Spleen (tissue), 7 donors: ENCODE measurements at regions not wholly inside any gene's neighbourhood (a gene's known extent, or its start where the extent isn't known, plus 50 kb on each side); places are given as distances from the start of the nearest gene placed in this dataset.

Experiments used
- CTCF ChIP-seq, 11 experiments: fragments of 200-600 bp in 7 of 11; fragments of 450-650 bp in 4 of 11; sonication (generic) in 4 of 11; IDR thresholded peaks in 8 of 11; conservative IDR thresholded peaks in 3 of 11; 1 replicate in 7 of 11; 2 replicates in 4 of 11; pipeline versions ENCODE4 v1.4.0 to v1.8.0; 2016 to 2021; ENCODE audit warnings: antibody characterized with exemption in 11 of 11, inconsistent platforms in 4 of 11, mild to moderate bottlenecking in 1 of 11
- POLR2A ChIP-seq, 3 donors: fragments of 450-650 bp; IDR thresholded peaks; one replicate each; pipeline ENCODE4 v1.5.1; 2017; ENCODE audit warnings: antibody characterized with exemption in 3 of 3, mild to moderate bottlenecking in 1 of 3
- donor health status: DM: no; HTN: no; CAD: no; lungs with moderate emphysema.
- donor health status: DM: no; HTN: no; CAD: no.
- donor health status: DM: no; HTN: no; CAD: no.

GRCh38 chr10:83142074-83142563 is 997.2 kb upstream of the GHITM start:
- no peak for TF ChIP-seq POLR2A (IDR thresholded peaks at IDR 0.05)
- TF ChIP-seq CTCF (IDR thresholded peaks at IDR 0.05 in 8 of 11, conservative IDR thresholded peaks at IDR 0.05 in 3 of 11): no peak
